ENCODE measurements at regions not wholly inside any gene's neighbourhood (a gene's known extent, or its start where the extent isn't known, plus 50 kb on each side); places are given as distances from the start of the nearest gene placed in this dataset.
"Not testable (repeated sequence)": the region's sequence is repeated elsewhere in the genome, so short reads cannot be mapped to it uniquely, and the experiment has no call there.

- no peak overlapping the region for H3K27ac ChIP-seq
- WGBS, 2 donors = 55% methylated on average over 36 of the region's 42 CpGs; no CpG with 5 or more reads in 1 of the 2 donors
- intact Hi-C loops (cut with DNase I; ENCODE audit: low total_unique reads) = loop anchor here (10.0 kb wide), 1 partner anchor 126 kb away; no protein-coding TSS in a partner anchor
- no peak for TF ChIP-seq CTCF (IDR thresholded peaks at IDR 0.05)
- TF ChIP-seq POLR2A (IDR thresholded peaks at IDR 0.05) = no peak
- H3K4me1 ChIP-seq = no peaks in the 10 kb centered on the region
- H3K36me3 ChIP-seq (ENCODE audit: low read depth, missing control alignments) = no peaks in the 10 kb centered on the region
- peak overlapping the region; percentile 57 to 64 for H3K4me3 ChIP-seq
- no peak for DNase-seq
- H3K27me3 ChIP-seq = no peaks in the 10 kb centered on the region
- no peaks in the 10 kb centered on the region for H3K9me3 ChIP-seq
These were observed 273.6 kb downstream of the CCDC74A start for GRCh38 chr2:131801210-131801744.

- intact Hi-C loops (cut with DNase I; ENCODE audit: low total_unique reads) = loop anchor here (10.0 kb wide), 1 partner anchor 127 kb away; no protein-coding TSS in a partner anchor
- H3K9me3 ChIP-seq; H3K36me3 ChIP-seq (ENCODE audit: low read depth, missing control alignments); H3K4me1 ChIP-seq; H3K27me3 ChIP-seq: not testable (repeated sequence)
- peak; percentile 80 for DNase-seq
- Histone ChIP-seq H3K4me3 (peak overlapping the region; percentile 57 to 64), H3K27ac (peak overlapping the region; percentile 61 to 65)
- peak; percentile 82 to 88 (median 86) for TF ChIP-seq CTCF (IDR thresholded peaks at IDR 0.05)
- WGBS, 2 donors = 0% methylated on average over 4 to 40 of the region's 41 CpGs
These were observed 274.2 kb downstream of the CCDC74A start for GRCh38 chr2:131801745-131802350.

DNA sequence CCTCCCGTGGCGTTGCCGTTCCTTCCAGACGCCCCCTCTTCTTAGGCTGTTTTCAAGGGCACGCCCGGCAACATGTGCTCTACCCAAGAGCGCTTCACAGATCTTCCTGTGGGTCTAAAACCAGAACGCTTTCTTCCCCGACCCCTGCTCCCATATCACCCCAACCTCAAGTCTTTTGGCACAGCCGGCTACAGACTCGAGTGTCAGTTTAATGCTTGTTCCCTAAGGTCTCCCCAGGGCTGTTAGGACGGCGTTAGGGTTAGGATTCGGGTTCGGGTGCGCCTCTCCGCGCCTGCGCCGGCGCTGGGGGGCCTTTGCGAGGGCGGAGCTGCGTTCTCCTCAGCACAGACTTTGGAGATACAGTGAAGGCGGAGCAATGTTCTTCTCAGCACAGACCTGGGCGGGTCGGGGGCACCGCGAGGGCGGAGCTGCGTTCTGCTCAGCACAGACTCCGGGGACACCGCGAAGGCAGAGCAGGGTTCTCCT lies 274.7 kb downstream of the CCDC74A start:
- peak overlapping the region; percentile 61 to 65 for H3K27ac ChIP-seq
- not testable (repeated sequence) for H3K27me3 ChIP-seq; H3K4me1 ChIP-seq; H3K36me3 ChIP-seq (ENCODE audit: low read depth, missing control alignments); H3K9me3 ChIP-seq
- 1 to 9% methylated on average over 21 to 34 of the region's 34 CpGs for WGBS, 2 donors
- intact Hi-C loops (cut with DNase I; ENCODE audit: low total_unique reads) = loop anchor here (10.0 kb wide), 1 partner anchor 128 kb away; no protein-coding TSS in a partner anchor
- H3K4me3 ChIP-seq = peak overlapping the region; percentile 57 to 64
- DNase-seq = peak; percentile 87

GRCh38 chr2:131803237-131803636 lies 275.5 kb downstream of the CCDC74A start:
- intact Hi-C loops (cut with DNase I; ENCODE audit: low total_unique reads) = loop anchor here (10.0 kb wide), 1 partner anchor 128 kb away; no protein-coding TSS in a partner anchor
- WGBS, 2 donors = 62 to 65% methylated on average over 5 of the region's 5 CpGs
- DNase-seq = not testable (repeated sequence)

DNA sequence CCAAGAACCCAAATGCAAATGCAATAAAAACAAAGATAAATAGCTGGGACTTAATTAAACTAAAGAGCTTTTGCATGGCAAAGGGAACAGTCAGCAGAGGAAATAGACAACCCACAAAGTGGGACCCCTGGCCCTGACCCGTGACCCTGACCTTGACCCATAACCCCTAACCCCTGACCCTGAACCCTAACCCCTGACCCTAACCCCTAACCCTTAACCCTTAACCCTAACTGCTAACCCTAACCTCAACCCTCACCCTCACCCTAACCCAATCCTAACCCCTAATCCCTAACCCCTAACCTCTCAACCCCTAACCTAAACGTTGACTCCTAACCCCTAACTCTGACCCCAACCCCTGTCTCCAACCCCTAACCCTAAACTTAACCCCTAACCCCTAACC lies 284.9 kb downstream of the CCDC74A start:
- H3K36me3 ChIP-seq (ENCODE audit: low read depth, missing control alignments); H3K4me3 ChIP-seq; H3K9me3 ChIP-seq; H3K27me3 ChIP-seq; H3K4me1 ChIP-seq; DNase-seq; intact Hi-C loops (cut with DNase I; ENCODE audit: low total_unique reads); H3K27ac ChIP-seq: not testable (repeated sequence)
- WGBS, 2 donors = 50 to 73% methylated on average over 2 of the region's 2 CpGs

More at GRCh38 chr2:131803237-131803636, 275.5 kb downstream of the CCDC74A start:
- not testable (repeated sequence) for H3K9me3 ChIP-seq; H3K27ac ChIP-seq; H3K4me1 ChIP-seq; H3K36me3 ChIP-seq (ENCODE audit: low read depth, missing control alignments); H3K27me3 ChIP-seq; H3K4me3 ChIP-seq

DNA sequence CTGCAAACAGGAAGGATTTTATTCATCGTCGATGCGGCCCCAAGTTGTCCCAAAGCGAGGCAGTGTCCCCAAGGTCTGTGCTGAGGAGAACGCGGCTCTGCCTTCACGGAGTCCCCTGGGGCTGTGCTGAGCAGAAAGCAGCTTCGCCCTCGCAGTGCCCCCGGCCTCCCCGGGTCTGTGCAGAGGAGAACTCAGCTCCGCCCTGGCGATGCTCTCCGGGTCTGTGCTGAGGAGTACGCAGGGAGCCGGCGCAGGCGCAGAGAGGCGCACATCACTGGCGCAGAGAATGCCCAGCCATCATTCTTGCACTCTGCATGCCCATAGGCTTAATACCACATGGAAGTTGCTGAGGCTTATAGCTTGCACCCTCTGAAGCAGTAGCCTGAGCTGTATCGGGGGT lies 285.7 kb downstream of the CCDC74A start:
- intact Hi-C loops (cut with DNase I; ENCODE audit: low total_unique reads); H3K4me1 ChIP-seq; H3K27me3 ChIP-seq; H3K27ac ChIP-seq; H3K36me3 ChIP-seq (ENCODE audit: low read depth, missing control alignments); DNase-seq; H3K9me3 ChIP-seq; H3K4me3 ChIP-seq: not testable (repeated sequence)
- WGBS, 2 donors = 76 to 77% methylated on average over 13 to 21 of the region's 21 CpGs

DNA sequence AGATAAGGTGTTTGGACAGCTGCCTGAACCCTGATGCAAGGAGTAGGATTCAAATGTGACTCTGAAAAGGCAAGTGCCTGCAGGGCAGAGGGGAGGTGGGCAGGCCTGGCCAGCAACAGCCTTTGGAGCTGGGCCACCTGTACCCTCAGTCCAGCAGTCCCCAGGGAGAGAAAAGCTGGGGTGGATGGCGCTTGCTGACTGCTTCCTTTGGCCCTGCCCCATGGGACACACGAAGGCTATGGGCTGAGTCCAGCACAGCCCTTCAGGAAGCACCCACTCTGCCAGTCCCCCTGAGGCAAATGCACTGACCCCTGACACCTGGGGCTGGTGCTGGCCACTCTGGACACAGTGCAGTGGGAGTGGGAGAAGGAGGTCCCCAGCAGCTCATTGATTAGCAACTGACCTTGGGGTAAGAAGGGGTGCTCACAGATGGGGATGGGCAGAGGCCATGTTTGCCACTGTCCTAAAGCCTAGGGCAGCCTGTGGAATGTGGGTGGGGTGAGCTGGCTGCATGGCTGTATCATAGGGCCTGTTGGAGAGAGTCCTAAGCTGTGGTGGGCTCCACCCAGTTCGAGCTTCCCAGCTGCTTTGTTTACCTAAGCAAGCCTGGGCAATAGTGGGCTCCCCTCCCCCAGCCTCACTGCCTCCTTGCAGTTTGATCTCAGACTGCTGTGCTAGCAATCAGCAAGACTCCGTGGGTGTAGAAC lies 290.7 kb downstream of the CCDC74A start:
- H3K9me3 ChIP-seq; H3K27ac ChIP-seq; DNase-seq; intact Hi-C loops (cut with DNase I; ENCODE audit: low total_unique reads); H3K4me1 ChIP-seq; H3K27me3 ChIP-seq; H3K36me3 ChIP-seq (ENCODE audit: low read depth, missing control alignments); H3K4me3 ChIP-seq: not testable (repeated sequence)
- WGBS, 2 donors = 68 to 84% methylated on average over 2 to 4 of the region's 4 CpGs

DNA sequence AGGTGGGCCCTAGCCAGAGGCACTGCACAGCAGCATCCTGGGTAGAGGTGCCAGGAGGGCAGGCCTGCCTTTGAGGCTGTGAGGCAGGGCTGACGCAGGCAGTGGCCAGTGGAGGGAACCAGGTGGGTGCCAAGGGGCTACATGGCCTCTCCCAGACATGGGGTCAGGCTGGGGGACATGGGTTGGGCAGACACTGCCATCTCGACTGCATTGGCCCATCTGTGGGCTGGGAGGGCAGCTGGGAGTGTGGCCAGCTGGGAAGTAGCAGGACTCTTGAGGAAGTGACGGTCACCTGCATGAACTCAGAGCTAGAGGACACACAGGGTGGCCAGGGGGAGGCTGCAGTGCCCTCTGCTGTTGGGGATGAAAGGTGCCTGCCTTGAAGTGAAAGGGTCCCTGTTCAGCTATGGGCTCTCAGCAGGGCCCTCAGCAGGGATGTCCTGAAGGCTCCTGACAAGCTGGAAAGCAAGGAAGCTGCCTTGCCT lies 294.6 kb downstream of the CCDC74A start:
- H3K27me3 ChIP-seq; DNase-seq; intact Hi-C loops (cut with DNase I; ENCODE audit: low total_unique reads); H3K4me1 ChIP-seq; H3K9me3 ChIP-seq; H3K36me3 ChIP-seq (ENCODE audit: low read depth, missing control alignments); H3K4me3 ChIP-seq; H3K27ac ChIP-seq: not testable (repeated sequence)
- 70 to 93% methylated on average over 2 to 3 of the region's 3 CpGs for WGBS, 2 donors

GRCh38 chr2:131823058-131823457 lies 295.4 kb downstream of the CCDC74A start:
- H3K9me3 ChIP-seq; H3K4me3 ChIP-seq; DNase-seq; H3K27me3 ChIP-seq; H3K4me1 ChIP-seq; intact Hi-C loops (cut with DNase I; ENCODE audit: low total_unique reads); H3K27ac ChIP-seq; H3K36me3 ChIP-seq (ENCODE audit: low read depth, missing control alignments): not testable (repeated sequence)
- WGBS, 2 donors = 67 to 88% methylated on average over 1 to 2 of the region's 2 CpGs

GRCh38 chr2:131824986-131825385 lies 297.3 kb downstream of the CCDC74A start:
- H3K4me1 ChIP-seq; DNase-seq; H3K27me3 ChIP-seq; H3K36me3 ChIP-seq (ENCODE audit: low read depth, missing control alignments); H3K9me3 ChIP-seq; H3K27ac ChIP-seq; H3K4me3 ChIP-seq; intact Hi-C loops (cut with DNase I; ENCODE audit: low total_unique reads): not testable (repeated sequence)
- 50 to 68% methylated on average over 2 of the region's 2 CpGs for WGBS, 2 donors

Data from testis (tissue), 2 donors.